Testis (tissue), 2 donors: ENCODE measurements at regions not wholly inside any gene's neighbourhood (a gene's known extent, or its start where the extent isn't known, plus 50 kb on each side); places are given as distances from the start of the nearest gene placed in this dataset.

Experiments used
- DNase-seq: peaks from one replicate; pipeline ENCODE4 v3.0.0-alpha.2; 2019
- H3K27ac ChIP-seq, 2 donors: fragments of 200-600 bp; sonication (generic); one replicate each; pipeline ENCODE4 v1.5.1; 2019
- H3K27me3 ChIP-seq: fragments of 200-600 bp; sonication (generic); one replicate; pipeline ENCODE4 v1.5.1; 2019
- H3K36me3 ChIP-seq: fragments of 200-600 bp; sonication (generic); one replicate; pipeline ENCODE4 v1.5.1; 2017; ENCODE audit warnings: low read depth; ENCODE audit errors: missing control alignments
- H3K4me1 ChIP-seq: fragments of 200-600 bp; sonication (generic); one replicate; pipeline ENCODE4 v1.5.1; 2019
- H3K4me3 ChIP-seq, 2 donors: fragments of 200-600 bp; sonication (generic); one replicate each; pipeline ENCODE4 v1.5.1; 2017 to 2019
- H3K9me3 ChIP-seq: fragments of 200-600 bp; sonication (generic); one replicate; pipeline ENCODE4 v1.5.1; 2017
- POLR2A ChIP-seq: fragments of 450-650 bp; IDR thresholded peaks from one replicate; pipeline ENCODE4 v1.6.1; 2017; ENCODE audit warnings: antibody characterized with exemption, mild to moderate bottlenecking, moderate library complexity
- WGBS, 2 donors: methylation state at CpG; one replicate each; pipeline ENCODE4 v1.1.5; 2018; 5-methylcytosine and 5-hydroxymethylcytosine counted together
- intact Hi-C: fragments of 100-400 bp; cut with DNase I; formaldehyde crosslinking; loops from one replicate; pipeline ENCODE4 v1.15.1; 2023; ENCODE audit warnings: low total_unique reads
- TF ChIP-seq, protein P1 (sequence below), 3 experiments: fragments of 450-650 bp in 2 of 3; fragments of 200-600 bp in 1 of 3; sonication (generic) in 1 of 3; IDR thresholded peaks; one replicate each; pipeline ENCODE4 v1.5.1; 2016 to 2019; ENCODE audit warnings: antibody characterized with exemption in 3 of 3, mild to moderate bottlenecking in 2 of 3, moderate library complexity in 1 of 3

DNA sequence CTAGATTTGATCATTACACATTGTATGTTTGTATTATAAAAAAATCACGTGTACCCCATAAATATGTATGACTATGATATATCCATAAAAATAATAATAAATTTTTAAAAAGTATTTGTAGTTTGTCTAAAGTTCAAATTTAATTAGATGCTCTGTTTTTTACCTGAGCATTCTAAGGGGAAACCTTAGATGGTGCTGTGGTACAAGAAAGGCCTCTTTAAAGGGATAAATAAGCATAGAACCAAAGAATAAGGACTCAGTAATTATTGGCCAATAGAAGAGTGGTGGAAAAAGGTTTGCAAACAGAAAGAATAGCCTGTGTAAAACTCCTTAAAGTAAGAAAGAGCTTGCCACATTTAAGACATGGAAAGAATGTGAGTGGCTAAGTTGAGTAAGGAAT, 580.1 kb upstream of the SEL1L start:
- no peaks in the 10 kb centered on the region for H3K9me3 ChIP-seq
- DNase-seq, result no peak

DNA sequence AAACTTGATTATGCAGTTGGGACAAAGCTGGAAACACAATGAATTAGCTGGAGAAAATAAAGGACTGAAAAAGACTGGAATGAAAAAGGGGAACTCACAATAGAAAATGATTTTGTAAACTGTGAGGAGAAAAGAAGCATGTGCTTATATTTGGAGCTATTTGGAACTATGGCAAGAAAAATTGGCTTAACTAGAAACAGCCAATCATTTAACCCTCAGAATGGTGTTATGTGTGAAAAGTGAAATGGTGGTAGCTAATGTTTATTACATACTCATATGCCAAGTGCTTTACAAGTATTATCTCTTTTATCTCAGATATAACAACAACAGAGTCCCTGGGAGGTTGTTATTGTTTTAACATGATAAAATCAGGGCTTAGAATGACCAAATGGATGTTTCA, 583.1 kb upstream of the SEL1L start:
- TF ChIP-seq, protein P1, sequence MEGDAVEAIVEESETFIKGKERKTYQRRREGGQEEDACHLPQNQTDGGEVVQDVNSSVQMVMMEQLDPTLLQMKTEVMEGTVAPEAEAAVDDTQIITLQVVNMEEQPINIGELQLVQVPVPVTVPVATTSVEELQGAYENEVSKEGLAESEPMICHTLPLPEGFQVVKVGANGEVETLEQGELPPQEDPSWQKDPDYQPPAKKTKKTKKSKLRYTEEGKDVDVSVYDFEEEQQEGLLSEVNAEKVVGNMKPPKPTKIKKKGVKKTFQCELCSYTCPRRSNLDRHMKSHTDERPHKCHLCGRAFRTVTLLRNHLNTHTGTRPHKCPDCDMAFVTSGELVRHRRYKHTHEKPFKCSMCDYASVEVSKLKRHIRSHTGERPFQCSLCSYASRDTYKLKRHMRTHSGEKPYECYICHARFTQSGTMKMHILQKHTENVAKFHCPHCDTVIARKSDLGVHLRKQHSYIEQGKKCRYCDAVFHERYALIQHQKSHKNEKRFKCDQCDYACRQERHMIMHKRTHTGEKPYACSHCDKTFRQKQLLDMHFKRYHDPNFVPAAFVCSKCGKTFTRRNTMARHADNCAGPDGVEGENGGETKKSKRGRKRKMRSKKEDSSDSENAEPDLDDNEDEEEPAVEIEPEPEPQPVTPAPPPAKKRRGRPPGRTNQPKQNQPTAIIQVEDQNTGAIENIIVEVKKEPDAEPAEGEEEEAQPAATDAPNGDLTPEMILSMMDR (IDR thresholded peaks at IDR 0.05), result no peak
- TF ChIP-seq POLR2A, result no peak
- no peak overlapping the region for H3K4me3 ChIP-seq
- intact Hi-C loops, result no loop called here
- no peaks in the 10 kb centered on the region for H3K4me1 ChIP-seq
- H3K27me3 ChIP-seq, result no peaks in the 10 kb centered on the region
- no peak overlapping the region for H3K27ac ChIP-seq
- no peaks in the 10 kb centered on the region for H3K9me3 ChIP-seq
- no peak for DNase-seq
- no peaks in the 10 kb centered on the region for H3K36me3 ChIP-seq

More for the DNA sequence above, 580.1 kb upstream of the SEL1L start:
- TF ChIP-seq, protein P1 (IDR thresholded peaks at IDR 0.05), result no peak
- H3K4me1 ChIP-seq, result no peaks in the 10 kb centered on the region
- no peaks in the 10 kb centered on the region for H3K27me3 ChIP-seq
- no peak overlapping the region for H3K4me3 ChIP-seq
- no peak overlapping the region for H3K27ac ChIP-seq
- intact Hi-C loops, result no loop called here
- 71 to 73% methylated on average over 1 of the region's 1 CpG for WGBS, 2 donors
- H3K36me3 ChIP-seq, result no peaks in the 10 kb centered on the region

DNA sequence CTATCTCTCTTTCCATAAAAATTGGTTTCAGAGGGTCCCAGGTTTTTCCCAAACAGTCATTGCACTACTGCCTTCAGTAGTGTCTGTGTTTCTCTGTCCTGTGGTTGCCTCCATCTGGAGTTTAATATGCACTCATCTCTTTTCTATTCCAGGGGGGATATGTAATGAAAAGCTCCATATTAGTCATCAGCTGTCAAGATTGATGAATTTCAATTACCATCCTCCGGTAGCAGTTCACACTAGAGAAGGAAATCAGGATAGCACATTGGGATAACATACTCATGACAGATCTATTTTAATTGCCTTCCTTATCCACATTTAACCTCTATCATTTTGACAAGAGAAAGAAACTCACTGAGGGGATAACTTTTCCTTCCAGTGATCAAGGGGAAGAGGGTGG, 589.0 kb upstream of the SEL1L start:
- WGBS, 2 donors, result 58 to 65% methylated on average over 1 of the region's 1 CpG
- H3K9me3 ChIP-seq, result no peaks in the 10 kb centered on the region
- no peak overlapping the region for H3K27ac ChIP-seq
- H3K36me3 ChIP-seq, result no peaks in the 10 kb centered on the region
- no peaks in the 10 kb centered on the region for H3K4me1 ChIP-seq
- H3K27me3 ChIP-seq, result no peaks in the 10 kb centered on the region
- no peak for TF ChIP-seq POLR2A
- TF ChIP-seq, protein P1 (IDR thresholded peaks at IDR 0.05), result no peak
- intact Hi-C loops, result no loop called here
- no peak overlapping the region for H3K4me3 ChIP-seq
- no peak for DNase-seq

DNA sequence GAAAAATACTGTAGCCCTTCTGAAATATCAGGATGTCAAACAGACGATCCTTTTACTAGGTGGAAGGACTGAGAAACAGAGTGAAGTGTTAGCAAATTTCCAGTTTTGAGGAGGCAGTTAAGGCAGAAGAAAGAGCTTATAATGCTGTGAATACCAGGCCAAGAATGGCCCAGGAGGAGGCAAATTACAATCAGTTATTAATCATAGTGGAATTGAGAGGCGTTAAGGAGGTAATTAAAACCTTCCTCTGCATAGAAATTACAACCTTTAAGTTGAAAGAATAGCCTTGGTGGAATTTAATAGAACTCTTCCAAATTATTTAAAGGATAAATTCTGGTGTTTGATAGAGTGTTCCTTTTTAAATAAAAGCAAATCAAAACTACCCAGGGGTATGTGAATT, 590.9 kb upstream of the SEL1L start:
- Histone ChIP-seq H3K36me3 (no peaks in the 10 kb centered on the region), H3K27me3 (no peaks in the 10 kb centered on the region), H3K4me1 (no peaks in the 10 kb centered on the region), H3K9me3 (no peaks in the 10 kb centered on the region), H3K4me3 (no peak overlapping the region), H3K27ac (no peak overlapping the region)
- intact Hi-C loops, result no loop called here
- no peak for DNase-seq
- TF ChIP-seq, protein P1 (IDR thresholded peaks at IDR 0.05), result no peak
- no peak for TF ChIP-seq POLR2A
- 61 to 84% methylated on average over 2 of the region's 2 CpGs for whole genome bisulfite sequencing, 2 donors

DNA sequence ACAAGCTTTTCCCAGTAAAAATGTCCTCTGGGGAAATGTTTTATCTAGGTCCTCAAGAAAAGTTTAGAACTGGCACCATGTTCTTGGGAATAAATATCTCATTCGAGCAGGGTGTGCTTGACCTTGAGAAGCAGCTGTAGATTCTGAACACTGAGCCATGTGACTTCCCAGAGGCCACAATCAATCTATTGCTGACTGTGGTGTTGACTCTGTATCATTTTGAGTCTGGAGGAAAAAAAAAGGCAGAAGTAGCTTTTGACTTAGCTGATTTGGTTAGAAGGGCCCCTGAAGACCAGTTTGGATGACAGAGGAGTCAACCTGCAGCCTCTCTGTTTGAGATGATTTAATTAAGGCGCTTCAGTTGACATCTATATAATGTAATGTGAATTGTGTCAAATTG, 592.4 kb upstream of the SEL1L start:
- DNase-seq, result peak; percentile 74
- WGBS, 2 donors, result 53 to 59% methylated on average over 2 of the region's 2 CpGs
- intact Hi-C loops, result no loop called here
- no peaks in the 10 kb centered on the region for H3K4me1 ChIP-seq
- no peaks in the 10 kb centered on the region for H3K36me3 ChIP-seq
- no peaks in the 10 kb centered on the region for H3K27me3 ChIP-seq
- no peak overlapping the region for H3K4me3 ChIP-seq
- no peaks in the 10 kb centered on the region for H3K9me3 ChIP-seq
- no peak for TF ChIP-seq POLR2A
- TF ChIP-seq, protein P1 (IDR thresholded peaks at IDR 0.05), result no peak
- no peak overlapping the region for H3K27ac ChIP-seq
